ENCODE measurements at regions not wholly inside any gene's neighbourhood (a gene's known extent, or its start where the extent isn't known, plus 50 kb on each side); places are given as distances from the start of the nearest gene placed in this dataset.
"Not testable (repeated sequence)": the region's sequence is repeated elsewhere in the genome, so short reads cannot be mapped to it uniquely, and the experiment has no call there.

DNA sequence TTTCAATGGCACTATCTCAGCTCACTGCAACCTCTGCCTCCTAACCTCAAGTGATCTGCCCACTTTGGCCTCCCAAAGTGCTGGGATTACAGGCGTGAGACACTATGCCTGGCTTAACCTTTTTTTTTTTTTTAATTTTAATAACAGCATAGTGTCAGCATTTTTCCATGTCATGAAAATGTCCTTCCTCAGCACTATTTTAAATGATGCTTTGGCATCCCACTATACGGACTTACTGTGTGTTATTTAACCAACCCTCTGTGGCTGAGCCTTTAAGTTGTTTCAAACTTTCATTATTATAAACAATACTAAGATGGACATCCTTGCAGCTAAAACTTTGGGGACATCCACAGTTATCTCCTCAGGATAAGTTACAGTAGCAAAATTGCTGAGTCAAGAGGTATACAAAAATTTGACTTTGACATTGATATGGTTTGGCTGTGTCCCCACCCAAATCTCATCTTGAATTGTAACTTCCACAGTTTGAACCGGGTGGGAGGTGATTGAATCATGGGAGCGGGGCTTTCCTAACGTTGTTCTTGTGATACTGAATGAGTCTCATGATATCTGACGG lies 123.8 kb upstream of the JARID2 start:
- DNase-seq (no peak), ATAC-seq (ENCODE audit: poor library complexity) (no peak)
- intact Hi-C loops (cut with DNase I): no loop called here

DNA sequence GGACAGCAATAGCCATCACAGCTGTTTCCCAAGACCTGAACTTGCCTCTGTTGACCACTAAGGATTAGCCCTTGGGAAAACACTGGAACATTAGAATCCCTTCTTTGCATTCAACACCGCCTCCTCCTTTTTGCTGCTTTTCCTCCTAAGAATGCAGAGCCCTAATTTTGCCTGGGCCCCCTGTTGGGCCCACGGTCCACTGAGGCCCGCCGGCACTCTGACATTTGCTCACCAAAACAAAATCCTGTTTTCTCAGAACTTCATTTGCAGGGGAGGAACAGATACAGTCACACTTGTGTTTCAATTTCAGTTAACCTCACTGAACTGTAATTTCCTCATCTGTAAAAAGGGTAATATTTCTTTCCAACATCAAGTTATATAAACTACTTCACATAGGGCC lies 116.0 kb upstream of the JARID2 start:
- intact Hi-C loops (cut with DNase I): no loop called here
- no peak for DNase-seq
- ATAC-seq (ENCODE audit: poor library complexity): no peak

DNA sequence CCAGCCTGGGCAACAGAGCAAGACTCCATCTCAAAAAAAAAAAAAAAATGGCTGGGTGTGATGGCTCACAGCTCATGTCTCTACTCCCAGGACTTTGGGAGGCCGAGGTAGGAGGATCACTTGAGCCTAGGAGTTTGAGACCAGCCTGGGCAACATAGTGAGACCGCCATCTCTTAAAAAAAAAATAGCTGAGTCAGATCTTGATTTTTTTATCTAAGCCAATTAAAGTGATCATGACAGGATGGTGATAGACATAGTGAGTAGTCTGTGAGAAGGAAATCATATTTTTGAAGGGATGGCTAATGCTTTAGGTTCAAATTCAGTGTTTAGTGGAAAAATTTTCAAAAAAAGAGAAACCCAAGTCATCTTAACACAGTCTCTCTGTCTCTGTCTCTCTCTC lies 114.6 kb upstream of the JARID2 start:
- intact Hi-C loops (cut with DNase I): no loop called here
- ATAC-seq (ENCODE audit: poor library complexity): no peak
- no peak for DNase-seq

DNA sequence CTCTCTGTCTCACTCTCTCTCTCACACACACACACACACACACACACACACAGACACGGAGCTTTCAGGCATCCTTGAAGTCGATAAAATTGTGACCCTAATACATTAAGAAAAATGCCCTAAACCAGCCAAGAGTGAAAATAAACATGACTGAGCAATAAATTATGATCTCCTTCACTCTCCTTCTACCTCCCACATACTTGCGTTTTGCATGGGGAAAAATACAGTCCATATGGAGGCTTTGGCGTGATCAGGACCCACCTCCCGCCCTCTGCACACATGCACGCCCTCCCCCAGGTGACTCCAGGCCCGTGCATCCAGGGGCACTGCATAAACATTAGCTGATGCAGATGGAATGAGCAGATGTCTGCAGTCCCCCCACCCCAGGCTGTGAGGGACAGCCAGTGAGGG lies 114.2 kb upstream of the JARID2 start:
- intact Hi-C loops (cut with DNase I): no loop called here

DNA sequence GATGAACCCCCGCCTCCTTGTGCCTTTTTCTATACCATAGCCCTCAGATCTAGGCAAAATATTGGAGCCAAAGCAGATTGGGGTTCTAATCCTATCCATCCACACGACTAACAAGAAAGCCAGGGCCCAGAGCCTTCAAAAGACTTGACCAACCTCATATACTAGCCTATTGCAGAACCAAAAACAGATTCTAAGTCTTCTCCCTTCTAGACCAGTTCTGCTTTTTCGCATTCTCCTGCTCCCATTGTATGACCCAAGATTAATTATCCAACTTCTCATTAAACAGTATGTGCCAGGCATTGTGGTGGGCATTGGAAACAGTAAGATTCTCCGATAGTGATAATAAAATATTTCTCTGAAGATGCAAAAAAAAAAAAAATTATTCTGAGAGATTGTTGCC lies 113.7 kb upstream of the JARID2 start:
- ATAC-seq (ENCODE audit: poor library complexity): no peak
- intact Hi-C loops (cut with DNase I): no loop called here

More for the DNA sequence above, 114.2 kb upstream of the JARID2 start:
- ATAC-seq (ENCODE audit: poor library complexity) (no peak), DNase-seq (no peak)

DNA sequence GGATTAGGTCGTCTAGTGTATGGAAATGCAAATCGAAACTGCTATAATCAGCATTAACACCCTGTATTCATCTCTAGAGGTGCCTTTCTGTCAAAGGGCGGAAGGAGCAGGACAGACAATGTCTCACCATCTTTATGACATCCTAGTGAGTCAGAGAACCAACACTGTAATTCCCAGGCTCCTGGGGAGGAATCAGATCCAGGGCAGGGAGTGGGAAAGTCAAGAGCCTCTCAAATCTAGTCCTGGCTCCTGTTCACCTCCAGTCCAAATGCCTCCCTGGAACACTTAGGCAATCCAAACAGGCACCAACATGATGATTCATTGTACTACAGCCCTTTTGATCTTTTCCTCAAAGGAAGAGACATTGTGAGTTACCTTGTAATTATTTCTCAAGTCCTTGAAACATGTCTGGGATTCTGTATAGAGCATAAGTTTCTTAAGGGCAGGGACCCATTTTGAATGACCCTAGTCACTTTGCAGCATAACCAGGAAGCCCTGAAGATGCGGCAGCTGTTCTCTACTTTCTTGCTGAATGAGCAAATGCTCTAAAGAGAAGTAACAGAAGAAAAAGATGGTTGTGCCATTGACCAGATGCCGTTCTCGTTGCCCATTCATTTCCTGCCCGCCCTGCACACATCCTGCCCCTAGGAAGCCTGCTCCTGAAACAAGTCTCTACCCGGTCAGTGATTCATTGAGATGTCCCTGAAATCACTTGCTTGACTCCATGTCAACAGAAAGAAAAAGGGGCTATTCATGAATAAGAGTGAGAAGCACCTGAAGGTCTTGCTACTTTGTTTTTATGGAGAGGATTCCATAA lies 112.8 kb upstream of the JARID2 start:
- intact Hi-C loops (cut with DNase I): no loop called here
- no peak for ATAC-seq (ENCODE audit: poor library complexity)
- DNase-seq: no peak

More for the DNA sequence above, 113.7 kb upstream of the JARID2 start:
- DNase-seq: no peak

DNA sequence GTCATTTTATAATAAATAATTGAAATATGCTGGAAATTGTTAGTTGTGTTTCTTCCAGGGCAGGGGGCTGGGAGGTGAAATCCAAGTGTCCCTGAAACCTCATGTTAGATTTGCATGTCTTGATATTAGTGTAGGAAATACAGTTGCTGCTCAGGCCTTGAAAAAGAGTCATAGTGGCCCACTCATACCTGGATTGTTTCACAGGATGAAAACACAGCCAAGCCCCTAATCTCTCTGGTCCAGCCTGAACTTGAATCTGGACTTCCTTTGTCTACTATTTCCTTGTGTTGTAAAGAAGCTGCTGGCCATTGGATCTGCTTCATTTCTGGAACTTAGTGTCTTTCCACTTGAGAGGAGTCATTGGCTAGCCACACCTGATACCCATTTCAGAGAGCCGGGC lies 108.8 kb upstream of the JARID2 start:
- intact Hi-C loops (cut with DNase I): no loop called here
- DNase-seq (no peak), ATAC-seq (ENCODE audit: poor library complexity) (no peak)

DNA sequence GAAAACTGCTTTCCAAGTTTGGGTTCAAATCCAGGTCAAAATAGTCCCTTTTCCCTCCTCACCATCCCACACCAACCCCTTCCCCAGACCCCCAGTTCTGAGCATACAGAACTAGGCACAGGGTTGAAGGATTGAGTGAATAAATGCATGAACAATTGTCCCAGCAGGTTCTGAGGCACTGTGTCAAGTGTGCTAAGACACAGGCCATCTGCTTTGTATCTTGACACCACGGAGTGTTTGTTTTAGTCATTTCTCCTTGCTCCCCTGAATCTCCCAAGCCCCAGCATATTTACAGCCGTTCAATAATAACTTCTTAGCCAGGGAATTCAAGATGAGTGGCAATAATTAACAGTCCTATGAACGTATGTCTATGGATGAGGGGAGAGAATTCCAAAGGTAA lies 102.8 kb upstream of the JARID2 start:
- DNase-seq: no peak
- intact Hi-C loops (cut with DNase I): no loop called here
- ATAC-seq (ENCODE audit: poor library complexity): no peak

DNA sequence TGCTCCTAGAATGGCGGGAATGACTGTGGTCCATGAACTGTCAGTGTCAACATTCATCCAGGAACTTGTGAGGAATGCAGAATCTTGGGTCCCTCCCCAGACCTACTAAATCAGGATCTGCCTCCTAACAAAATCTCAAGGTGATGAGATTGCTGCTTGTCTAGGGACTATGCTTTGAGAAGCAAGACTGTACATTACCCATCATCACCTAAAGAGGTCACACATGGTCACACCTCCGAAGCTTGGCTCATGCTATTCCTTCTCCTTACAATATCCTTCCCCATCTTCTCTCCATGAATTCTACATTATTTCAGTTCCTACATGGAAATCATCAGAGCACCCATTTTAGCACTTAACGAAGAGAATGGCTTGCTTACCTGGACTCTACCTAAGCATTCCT lies 102.3 kb upstream of the JARID2 start:
- DNase-seq (no peak), ATAC-seq (ENCODE audit: poor library complexity) (no peak)
- intact Hi-C loops (cut with DNase I): no loop called here

DNA sequence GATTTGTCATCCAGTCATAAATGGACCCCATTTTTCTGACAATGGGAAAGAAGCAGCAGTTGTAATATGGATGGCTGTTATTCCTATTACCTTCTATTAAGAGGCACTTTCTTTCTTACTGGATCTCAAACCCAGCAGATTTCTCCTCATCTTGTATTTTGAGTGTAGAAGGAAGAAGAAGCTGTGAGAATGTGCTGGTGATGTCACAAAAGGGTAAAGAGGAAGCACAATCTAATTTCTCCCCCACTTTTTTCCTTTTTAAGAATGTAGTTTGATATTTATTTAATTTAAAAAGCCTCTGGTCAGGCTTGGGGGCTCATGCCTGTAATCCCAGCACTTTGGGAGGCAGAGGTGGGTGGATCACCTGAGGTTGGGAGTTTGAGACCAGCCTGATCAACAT lies 100.0 kb upstream of the JARID2 start:
- DNase-seq: no peak
- no peak for ATAC-seq (ENCODE audit: poor library complexity)
- intact Hi-C loops (cut with DNase I): no loop called here

DNA sequence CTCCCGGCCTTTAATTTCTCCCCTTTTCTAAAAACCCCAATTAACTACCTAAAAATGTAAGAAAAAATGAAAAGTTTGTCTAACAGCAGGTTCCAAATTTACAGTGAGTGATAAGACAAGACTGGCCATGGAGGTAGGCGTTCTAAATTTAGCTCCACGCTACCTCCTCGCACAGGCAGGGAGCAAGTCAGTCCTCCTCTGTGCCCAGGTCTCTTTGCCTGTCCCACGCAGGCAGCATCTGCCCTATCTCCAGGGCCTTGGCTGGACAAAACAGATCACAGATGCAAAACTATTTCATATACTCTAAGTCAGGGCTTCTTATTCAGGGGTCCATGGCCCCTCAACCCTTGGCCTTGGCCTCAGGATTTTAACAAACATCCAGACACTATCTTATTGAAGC lies 98.0 kb upstream of the JARID2 start:
- intact Hi-C loops (cut with DNase I): no loop called here
- ATAC-seq (ENCODE audit: poor library complexity): no peak

DNA sequence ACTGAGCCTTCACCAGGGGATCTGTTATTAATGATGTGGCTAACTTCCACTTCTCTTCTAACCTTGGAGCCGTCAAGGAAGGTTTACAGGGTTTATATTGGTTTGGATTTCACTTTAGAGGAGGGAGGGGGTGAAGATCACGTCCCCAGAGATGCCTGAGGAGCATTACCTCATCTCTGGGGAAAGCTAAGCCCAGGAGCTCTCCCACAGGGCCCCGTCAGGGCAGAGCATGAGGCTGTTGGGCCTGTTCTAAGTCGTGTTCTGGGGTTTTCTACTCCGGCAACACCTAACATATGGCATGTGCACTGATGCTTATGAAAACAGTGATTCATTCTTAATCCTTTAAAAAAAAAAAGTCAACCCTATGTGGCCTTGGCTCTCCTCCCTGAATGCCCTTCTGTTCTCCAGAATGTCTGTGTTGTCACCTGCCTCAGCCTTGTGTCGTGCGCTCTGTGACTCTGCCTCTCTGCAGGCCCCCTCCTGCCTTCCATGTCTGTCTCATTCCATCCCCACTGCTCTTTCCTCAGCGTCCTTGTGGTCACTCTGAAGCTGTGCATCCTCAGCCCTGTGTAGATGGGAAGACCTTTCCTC lies 97.4 kb upstream of the JARID2 start:
- no peak for DNase-seq
- intact Hi-C loops (cut with DNase I): no loop called here
- ATAC-seq (ENCODE audit: poor library complexity): no peak

More for the DNA sequence above, 98.0 kb upstream of the JARID2 start:
- DNase-seq: no peak

DNA sequence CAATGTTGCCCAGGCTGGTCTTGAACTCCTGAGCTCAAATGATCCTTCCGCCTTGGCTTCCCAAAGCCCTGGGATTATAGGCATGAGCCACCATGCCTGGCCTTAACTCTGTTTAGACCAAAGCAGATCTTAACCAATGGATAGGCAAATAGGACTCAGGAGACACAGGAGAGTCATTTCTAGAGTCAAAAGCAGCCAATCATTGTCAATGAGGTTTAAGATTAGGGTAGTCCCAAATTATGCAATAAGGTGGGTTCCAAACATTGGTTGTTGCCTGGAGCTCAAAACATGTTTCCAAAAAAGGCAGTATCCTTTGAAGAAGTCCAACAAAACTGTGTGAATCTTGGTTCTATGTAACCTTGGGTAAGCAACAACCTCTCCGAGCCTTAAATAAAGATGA lies 95.7 kb upstream of the JARID2 start:
- intact Hi-C loops (cut with DNase I): no loop called here
- DNase-seq (no peak), ATAC-seq (ENCODE audit: poor library complexity) (no peak)

DNA sequence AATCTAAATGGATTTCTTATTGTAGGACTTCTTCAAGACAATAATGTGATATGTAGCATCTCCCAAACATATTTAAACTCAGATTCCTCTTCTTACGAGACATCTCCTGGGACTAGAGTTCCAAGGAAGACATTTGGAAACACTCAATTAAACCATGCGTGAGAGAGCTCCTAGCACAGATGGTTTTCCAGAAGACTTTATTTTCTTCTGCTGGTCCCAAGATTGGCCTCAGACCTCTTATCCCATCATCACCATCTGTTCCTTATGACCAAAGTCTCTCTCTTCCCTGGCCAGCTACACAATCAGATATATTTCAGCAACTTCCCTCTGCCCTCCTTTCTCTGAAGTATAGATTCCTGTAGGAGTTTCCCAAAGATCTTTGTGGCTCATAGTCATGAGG lies 93.2 kb upstream of the JARID2 start:
- DNase-seq (no peak), ATAC-seq (ENCODE audit: poor library complexity) (no peak)
- intact Hi-C loops (cut with DNase I): no loop called here

DNA sequence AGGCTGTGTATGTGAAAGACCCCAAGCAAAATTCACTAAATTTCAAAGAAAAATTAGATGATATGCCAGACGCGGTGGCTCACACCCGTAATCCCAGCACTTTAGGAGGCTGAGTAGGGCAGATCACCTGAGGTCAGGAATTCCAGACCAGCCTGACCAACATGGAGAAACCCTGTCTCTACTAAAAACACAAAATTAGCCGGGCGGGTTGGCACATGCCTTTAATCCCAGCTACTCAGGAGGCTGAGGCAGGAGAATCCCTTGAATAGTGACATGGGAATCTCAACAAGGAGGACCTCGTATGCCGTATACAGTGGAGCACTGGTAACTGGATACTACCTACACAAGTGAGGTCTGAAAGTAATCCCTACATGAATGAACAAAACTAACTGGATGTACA lies 92.7 kb upstream of the JARID2 start:
- DNase-seq: no peak
- intact Hi-C loops (cut with DNase I): no loop called here
- ATAC-seq (ENCODE audit: poor library complexity): no peak

DNA sequence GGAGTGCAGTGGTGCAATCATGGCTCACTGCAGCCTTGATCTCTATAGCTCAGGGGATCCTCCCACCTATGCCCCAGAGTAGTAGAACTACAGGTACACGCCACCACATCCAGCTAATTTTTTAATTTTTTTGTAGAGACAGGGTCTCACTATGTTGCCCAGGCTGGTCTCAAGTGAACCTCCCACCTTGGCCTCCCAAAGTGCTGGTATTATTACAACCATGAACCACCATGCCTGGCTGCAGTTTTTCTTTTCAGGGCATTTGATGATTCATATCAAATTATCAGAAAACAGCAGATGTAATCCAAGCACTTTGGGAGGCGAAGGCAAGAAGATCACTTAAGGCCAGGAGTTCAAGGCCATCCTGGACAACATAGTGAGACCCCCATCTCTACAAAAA lies 88.4 kb upstream of the JARID2 start:
- intact Hi-C loops (cut with DNase I): no loop called here
- DNase-seq (no peak), ATAC-seq (ENCODE audit: poor library complexity) (no peak)

DNA sequence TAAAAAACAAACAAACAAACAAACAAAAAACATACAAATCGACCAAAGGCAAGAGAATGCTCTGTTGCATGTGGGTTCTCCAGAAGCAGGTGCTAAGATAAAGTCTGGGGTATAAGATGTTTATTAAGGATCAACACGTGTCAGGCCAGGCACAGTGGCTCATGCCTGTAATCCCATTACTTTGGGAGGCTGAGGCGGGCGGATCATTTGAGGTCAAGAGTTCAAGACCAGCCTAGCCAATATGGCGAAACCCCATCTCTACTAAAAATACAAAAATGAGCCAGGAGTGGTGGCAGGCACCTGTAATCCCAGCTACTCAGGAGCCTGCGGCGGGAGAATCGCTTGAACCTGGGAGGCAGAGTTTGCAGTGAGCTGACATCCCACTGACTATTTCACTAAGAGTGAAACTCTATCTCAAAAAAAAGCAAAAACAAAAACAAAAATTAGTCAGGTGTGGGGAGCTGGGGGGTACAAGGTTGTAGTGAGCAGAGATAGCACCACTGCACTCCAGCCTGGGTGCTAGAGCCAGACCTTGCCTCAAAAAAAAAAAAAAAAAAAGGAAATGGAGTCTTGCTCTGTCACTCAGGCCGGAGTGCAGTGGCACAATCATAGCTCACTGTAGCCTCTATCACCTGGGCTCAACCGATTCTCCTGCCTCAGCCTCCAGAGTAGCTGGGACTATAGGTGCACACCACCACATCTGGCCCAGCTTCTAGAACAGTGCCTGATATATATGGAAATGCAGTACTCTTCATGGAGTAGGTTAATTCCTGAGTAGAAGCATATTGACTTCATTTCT lies 86.8 kb upstream of the JARID2 start:
- intact Hi-C loops (cut with DNase I): no loop called here
- ATAC-seq (ENCODE audit: poor library complexity) (no peak), DNase-seq (no peak)

DNA sequence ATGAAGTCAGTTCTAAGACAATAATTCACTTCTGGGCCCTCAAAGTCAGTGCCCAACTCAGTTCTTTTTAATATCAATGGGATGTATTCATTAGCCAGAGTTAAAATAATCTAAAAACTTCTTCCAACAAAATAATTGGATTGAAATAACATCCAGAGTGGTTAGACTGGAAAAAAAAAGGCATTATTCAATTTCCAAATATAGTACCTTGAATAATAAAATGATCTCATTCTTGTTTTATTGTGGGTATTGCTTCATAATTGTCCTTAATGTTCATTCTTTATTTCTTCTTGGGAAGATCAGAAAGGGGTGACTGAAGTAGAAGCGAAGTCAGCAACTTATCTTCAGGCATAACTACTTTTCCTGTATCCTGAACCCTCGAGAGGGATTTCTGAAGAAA lies 85.1 kb upstream of the JARID2 start:
- ATAC-seq (ENCODE audit: poor library complexity) (no peak), DNase-seq (no peak)
- intact Hi-C loops (cut with DNase I): no loop called here

DNA sequence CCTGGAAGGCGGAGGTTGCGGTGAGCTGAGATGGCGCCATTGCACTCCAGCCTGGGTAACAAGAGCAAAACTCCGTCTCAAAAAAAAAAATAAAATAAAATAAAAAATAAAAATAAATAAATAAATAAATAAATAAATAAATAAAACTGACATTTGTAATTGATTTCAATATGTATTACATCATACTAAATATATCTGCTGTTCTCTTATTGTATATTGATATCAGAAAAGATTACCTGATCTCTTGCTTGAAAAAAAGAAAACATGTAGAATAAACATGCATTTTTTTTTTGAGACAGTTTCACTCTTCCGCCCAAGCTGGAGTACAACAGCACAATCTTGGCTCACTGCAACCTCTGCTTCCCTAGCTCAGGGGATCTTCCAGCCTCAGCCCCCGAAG lies 81.0 kb upstream of the JARID2 start:
- ATAC-seq (ENCODE audit: poor library complexity); intact Hi-C loops (cut with DNase I); DNase-seq: not testable (repeated sequence)

DNA sequence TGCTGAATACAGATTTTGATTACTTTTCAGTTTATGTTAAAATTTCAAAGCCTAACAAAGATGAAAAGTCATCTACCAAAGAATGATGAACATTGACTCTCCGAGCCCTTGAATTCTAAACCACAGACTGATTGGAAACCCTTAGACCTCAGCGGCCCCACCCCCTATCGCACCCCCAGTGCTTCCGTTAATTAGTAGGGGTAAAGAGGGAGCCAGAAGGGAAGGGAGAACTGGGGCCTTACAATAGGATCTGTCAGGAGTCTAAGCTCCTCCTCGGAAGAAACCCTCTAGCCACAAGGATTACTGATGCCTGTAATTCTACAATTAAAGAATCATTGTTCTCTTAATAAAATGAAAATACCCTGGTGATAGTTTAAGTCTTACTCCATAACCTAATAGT lies 79.7 kb upstream of the JARID2 start:
- ATAC-seq (ENCODE audit: poor library complexity) (no peak), DNase-seq (no peak)
- intact Hi-C loops (cut with DNase I): no loop called here

All from Right ventricle myocardium superior (tissue), 1 donor.